D721Med (cell line): ENCODE measurements at regions not wholly inside any gene's neighbourhood (a gene's known extent, or its start where the extent isn't known, plus 50 kb on each side); places are given as distances from the start of the nearest gene placed in this dataset.

Experiments
- DNase-seq: peaks from one replicate; pipeline ENCODE4 v3.0.0; 2011; ENCODE audit warnings: low spot score; ENCODE audit not compliant: insufficient read length
- FAIRE-seq: peaks from 2 replicates; lab custom pipeline; 2011; peaks lifted over from hg19 to GRCh38; lab: Jason Lieb, UNC
- CTCF ChIP-seq: IDR thresholded peaks from 2 replicates; pipeline ENCODE4 v1.5.1; 2012; ENCODE audit warnings: mild to moderate bottlenecking, control low read depth; ENCODE audit not compliant: insufficient read depth; ENCODE audit errors: missing control alignments

DNA sequence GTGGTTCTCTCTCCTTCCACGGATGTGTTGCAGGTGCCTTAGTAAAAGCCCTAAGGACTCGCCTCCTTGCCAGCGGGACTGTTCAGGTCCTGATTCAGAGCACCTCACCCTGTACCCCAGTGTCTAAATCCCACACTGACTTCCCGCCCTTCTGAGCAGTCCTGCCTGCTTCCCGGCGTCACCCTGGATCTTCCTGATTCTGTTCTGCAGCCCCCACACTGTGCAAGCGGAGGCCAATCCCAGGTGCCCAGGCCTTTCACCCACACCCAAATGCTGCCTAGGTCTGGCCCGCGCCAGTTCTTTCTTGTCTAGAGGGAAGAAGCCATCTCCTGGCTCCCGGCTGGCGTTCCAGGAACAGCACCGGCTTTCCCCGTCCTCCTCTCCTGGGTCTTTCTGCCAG lies 95.9 kb upstream of the GALNT2 start:
- FAIRE-seq (no peak), DNase-seq (no peak)
- TF ChIP-seq CTCF, result no peak

DNA sequence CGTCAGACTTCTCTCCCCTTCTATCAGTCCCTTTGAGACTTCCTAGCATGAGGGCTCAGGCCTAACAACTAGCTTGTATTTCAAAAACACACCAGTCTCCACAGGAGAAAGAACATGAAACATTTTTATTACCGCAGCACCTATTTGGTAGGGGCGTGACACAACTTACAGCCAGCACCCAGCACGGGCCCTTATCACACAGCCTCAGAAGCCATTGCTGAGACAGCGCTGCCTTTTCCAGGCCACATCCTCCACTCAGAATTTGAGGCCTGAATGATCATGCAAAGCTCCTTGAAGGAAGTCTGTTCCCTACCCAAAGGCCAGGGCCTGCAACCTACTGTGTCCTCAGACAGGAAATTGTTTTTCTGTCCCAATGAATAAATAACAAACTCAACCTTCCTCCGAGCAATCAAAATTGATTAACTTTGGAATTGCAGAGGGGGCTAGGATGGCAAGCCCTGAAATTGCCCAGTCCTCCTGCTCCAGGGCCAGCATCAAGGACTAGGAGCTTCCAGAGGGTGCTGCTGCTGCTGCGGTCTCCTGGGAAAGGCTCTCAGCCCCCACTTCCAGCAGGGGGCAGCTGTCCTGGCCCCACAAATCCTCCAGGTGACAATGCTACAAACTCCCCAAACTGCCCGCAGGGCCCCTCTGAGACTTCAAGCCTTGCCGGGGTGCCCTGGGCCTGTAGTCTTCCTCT lies 94.3 kb upstream of the GALNT2 start:
- DNase-seq (no peak), FAIRE-seq (no peak)
- TF ChIP-seq CTCF, result peak; percentile 11

DNA sequence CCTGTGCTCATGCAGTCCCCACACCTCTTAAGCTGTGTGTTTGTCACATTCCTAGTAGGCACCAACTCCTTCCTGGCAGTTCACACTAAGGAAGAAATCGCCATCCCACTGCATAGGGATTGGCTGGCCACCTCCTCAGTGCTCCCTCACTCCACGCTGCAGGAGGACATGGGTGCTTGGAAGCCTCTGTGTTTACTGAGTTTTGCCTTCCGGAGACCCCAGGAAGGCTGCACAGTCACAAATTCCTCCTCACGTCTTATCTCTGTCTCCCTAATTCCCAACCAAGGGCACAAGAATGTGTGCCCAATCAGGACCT lies 93.8 kb upstream of the GALNT2 start:
- no peak for TF ChIP-seq CTCF
- FAIRE-seq (no peak), DNase-seq (no peak)

GRCh38 chr1:229975047-229975446 lies 92.0 kb upstream of the GALNT2 start:
- no peak for TF ChIP-seq CTCF
- no peak for FAIRE-seq
- no peak for DNase-seq

DNA sequence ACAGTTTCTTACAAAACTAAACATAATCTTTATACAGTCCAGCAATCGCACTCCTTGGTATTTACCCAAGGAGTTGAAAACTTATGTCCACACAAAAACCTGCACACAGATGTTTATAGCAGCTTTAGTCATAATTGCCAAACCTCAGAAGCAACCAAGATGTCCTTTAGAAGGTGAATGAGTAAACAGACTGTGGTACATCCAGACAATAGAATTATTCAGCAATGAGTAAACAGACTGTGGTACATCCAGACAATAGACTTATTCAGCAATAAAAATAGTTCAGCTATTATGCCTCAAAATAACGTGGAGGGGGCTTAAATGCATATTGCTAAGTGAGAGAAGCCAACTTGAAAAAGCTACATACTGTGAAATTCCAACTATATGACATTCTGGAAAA lies 87.0 kb upstream of the GALNT2 start:
- no peak for TF ChIP-seq CTCF
- DNase-seq (no peak), FAIRE-seq (peak; percentile 44)

DNA sequence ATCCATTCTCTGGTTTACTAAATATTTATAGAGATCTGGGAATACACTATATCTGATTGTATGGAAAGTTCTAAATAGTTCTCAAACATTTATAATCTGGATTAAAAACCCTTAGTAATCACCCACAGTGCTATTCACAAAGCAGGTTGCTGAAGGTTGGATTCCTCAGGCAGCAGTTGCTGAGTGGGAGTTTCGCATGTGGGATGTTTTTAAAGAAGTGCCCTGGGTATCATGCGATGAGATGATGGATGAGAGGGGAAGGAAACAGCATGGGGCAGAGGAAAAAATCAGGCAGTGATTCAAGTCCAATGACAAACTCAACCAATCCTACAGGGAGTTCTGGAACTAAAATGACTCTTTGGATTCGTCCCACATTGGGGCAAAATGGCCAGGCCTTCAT lies 85.3 kb upstream of the GALNT2 start:
- DNase-seq (no peak), FAIRE-seq (no peak)
- no peak for TF ChIP-seq CTCF

GRCh38 chr1:229984310-229984991 lies 82.6 kb upstream of the GALNT2 start:
- FAIRE-seq (no peak), DNase-seq (no peak)
- no peak for TF ChIP-seq CTCF
